DND-41 (cell line): ENCODE measurements at regions not wholly inside any gene's neighbourhood (a gene's known extent, or its start where the extent isn't known, plus 50 kb on each side); places are given as distances from the start of the nearest gene placed in this dataset.

Experiments used
- ATAC-seq: fragments of 200-7000 bp; cut with Tn5 transposase; 3 replicates; pipeline ENCODE4 v1.9.1; 2021; ENCODE audit warnings: low read depth; ENCODE audit not compliant: insufficient read depth
- DNase-seq: peaks from one replicate; pipeline ENCODE4 v3.0.0-alpha.2; 2020
- H2AFZ ChIP-seq: 2 replicates; pipeline ENCODE4 v1.6.0; 2012; ENCODE audit warnings: low read depth, low read length
- H3K27ac ChIP-seq: 2 replicates; pipeline ENCODE4 v1.5.1; 2012; ENCODE audit warnings: low read length, inconsistent platforms
- H3K27me3 ChIP-seq: fragments of 200-600 bp; sonication (generic); 2 replicates; pipeline ENCODE4 v1.6.0; 2012; ENCODE audit warnings: low read length, mild to moderate bottlenecking, inconsistent platforms; ENCODE audit not compliant: insufficient read depth, poor library complexity
- H3K36me3 ChIP-seq: 2 replicates; pipeline ENCODE4 v1.5.1; 2012; ENCODE audit warnings: low read length, inconsistent platforms; ENCODE audit not compliant: insufficient read depth
- H3K4me1 ChIP-seq: 2 replicates; pipeline ENCODE4 v1.5.1; 2012; ENCODE audit warnings: mild to moderate bottlenecking, low read length; ENCODE audit not compliant: insufficient read depth
- H3K4me2 ChIP-seq: 2 replicates; pipeline ENCODE4 v1.6.0; 2012; ENCODE audit warnings: mild to moderate bottlenecking, moderate library complexity, low read length, inconsistent platforms; ENCODE audit not compliant: insufficient read depth
- H3K4me3 ChIP-seq, 2 experiments: fragments of 200-600 bp in 1 of 2; shearing (Covaris generic) in 1 of 2; 2 replicates each; pipeline ENCODE4 v1.5.1; 2012 to 2016; ENCODE audit warnings: inconsistent platforms in 2 of 2, low read length in 2 of 2, mild to moderate bottlenecking in 2 of 2, low read depth in 1 of 2, moderate library complexity in 1 of 2
- H3K79me2 ChIP-seq: 2 replicates; pipeline ENCODE4 v1.6.0; 2012; ENCODE audit warnings: low read length, inconsistent platforms; ENCODE audit not compliant: insufficient read depth
- H3K9ac ChIP-seq: 2 replicates; pipeline ENCODE4 v1.6.0; 2012; ENCODE audit warnings: low read depth, mild to moderate bottlenecking, inconsistent platforms, low read length, moderate library complexity
- H3K9me3 ChIP-seq: 2 replicates; pipeline ENCODE4 v1.5.1; 2012; ENCODE audit warnings: low read length, moderate library complexity, mild to moderate bottlenecking, inconsistent platforms; ENCODE audit not compliant: insufficient read depth, severe bottlenecking
- H4K20me1 ChIP-seq: 2 replicates; pipeline ENCODE4 v1.6.0; 2012; ENCODE audit warnings: low read length; ENCODE audit not compliant: insufficient read depth
- EZH2 ChIP-seq: IDR thresholded peaks from 3 replicates; pipeline ENCODE4 v1.6.1; 2012; ENCODE audit warnings: borderline replicate concordance, low read depth, mild to moderate bottlenecking, moderate library complexity, low read length, inconsistent platforms; ENCODE audit not compliant: severe bottlenecking
- TF ChIP-seq, protein P1 (sequence below): IDR thresholded peaks from 2 replicates; pipeline ENCODE4 v1.5.1; 2012; ENCODE audit warnings: borderline replicate concordance, low read length, moderate library complexity, mild to moderate bottlenecking; ENCODE audit not compliant: poor library complexity, severe bottlenecking; ENCODE audit errors: extremely low read depth

GRCh38 chr2:142190805-142191204 is 60.0 kb upstream of the LRP1B start:
- no peak overlapping the region for H3K4me2 ChIP-seq

DNA sequence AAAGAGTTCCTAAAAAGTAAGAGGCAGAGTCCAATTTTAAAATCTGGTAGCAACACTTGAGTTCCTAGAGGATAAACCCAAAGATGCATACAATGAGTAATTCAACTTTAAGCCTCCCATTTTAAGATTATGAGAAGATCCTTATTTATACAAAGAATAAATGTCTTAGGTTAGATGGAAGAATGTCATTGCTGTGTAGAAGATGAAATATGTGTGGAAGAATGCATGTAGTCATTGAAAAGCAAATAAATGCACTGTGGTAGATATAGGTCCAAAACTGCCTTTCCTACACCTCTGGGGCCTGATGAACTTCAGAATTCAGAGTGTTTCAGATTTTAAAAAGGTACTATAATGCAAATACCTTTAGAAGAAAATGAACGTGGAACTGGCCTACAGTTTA is 58.7 kb upstream of the LRP1B start:
- DNase-seq (no peak), ATAC-seq (no peak)
- H3K27ac ChIP-seq: no peak overlapping the region

More at GRCh38 chr2:142190805-142191204, 60.0 kb upstream of the LRP1B start:
- Histone ChIP-seq H3K79me2 (no peaks in the 10 kb centered on the region), H3K36me3 (no peaks in the 10 kb centered on the region), H3K27ac (no peak overlapping the region), H3K4me3 (no peak overlapping the region), H3K27me3 (no peaks in the 10 kb centered on the region), H4K20me1 (no peaks in the 10 kb centered on the region), H3K9ac (no peak overlapping the region), H3K4me1 (peaks cover 6% of the 10 kb centered on the region), H2AFZ (no peak overlapping the region), H3K9me3 (no peaks in the 10 kb centered on the region)
- DNase-seq: no peak
- no peak for TF ChIP-seq EZH2
- TF ChIP-seq, protein P1, sequence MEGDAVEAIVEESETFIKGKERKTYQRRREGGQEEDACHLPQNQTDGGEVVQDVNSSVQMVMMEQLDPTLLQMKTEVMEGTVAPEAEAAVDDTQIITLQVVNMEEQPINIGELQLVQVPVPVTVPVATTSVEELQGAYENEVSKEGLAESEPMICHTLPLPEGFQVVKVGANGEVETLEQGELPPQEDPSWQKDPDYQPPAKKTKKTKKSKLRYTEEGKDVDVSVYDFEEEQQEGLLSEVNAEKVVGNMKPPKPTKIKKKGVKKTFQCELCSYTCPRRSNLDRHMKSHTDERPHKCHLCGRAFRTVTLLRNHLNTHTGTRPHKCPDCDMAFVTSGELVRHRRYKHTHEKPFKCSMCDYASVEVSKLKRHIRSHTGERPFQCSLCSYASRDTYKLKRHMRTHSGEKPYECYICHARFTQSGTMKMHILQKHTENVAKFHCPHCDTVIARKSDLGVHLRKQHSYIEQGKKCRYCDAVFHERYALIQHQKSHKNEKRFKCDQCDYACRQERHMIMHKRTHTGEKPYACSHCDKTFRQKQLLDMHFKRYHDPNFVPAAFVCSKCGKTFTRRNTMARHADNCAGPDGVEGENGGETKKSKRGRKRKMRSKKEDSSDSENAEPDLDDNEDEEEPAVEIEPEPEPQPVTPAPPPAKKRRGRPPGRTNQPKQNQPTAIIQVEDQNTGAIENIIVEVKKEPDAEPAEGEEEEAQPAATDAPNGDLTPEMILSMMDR: no peak
- no peak for ATAC-seq

GRCh38 chr2:142188562-142188961 is 57.7 kb upstream of the LRP1B start:
- H3K9ac ChIP-seq: no peak overlapping the region
- no peak for ATAC-seq
- H3K27ac ChIP-seq: no peak overlapping the region
- no peaks in the 10 kb centered on the region for H3K79me2 ChIP-seq
- H2AFZ ChIP-seq: no peak overlapping the region
- H3K27me3 ChIP-seq: no peaks in the 10 kb centered on the region
- H3K4me2 ChIP-seq: no peak overlapping the region
- no peak for TF ChIP-seq EZH2
- TF ChIP-seq, protein P1: no peak
- H3K36me3 ChIP-seq: no peaks in the 10 kb centered on the region
- no peak overlapping the region for H3K4me3 ChIP-seq
- no peaks in the 10 kb centered on the region for H3K9me3 ChIP-seq
- no peak for DNase-seq
- peaks cover 15% of the 10 kb centered on the region for H3K4me1 ChIP-seq
- H4K20me1 ChIP-seq: no peaks in the 10 kb centered on the region

More for the DNA sequence above, 58.7 kb upstream of the LRP1B start:
- Histone ChIP-seq H3K4me3 (no peak overlapping the region), H3K9ac (no peak overlapping the region), H2AFZ (no peak overlapping the region), H4K20me1 (no peaks in the 10 kb centered on the region), H3K36me3 (no peaks in the 10 kb centered on the region), H3K79me2 (no peaks in the 10 kb centered on the region), H3K4me1 (peaks cover 15% of the 10 kb centered on the region), H3K27me3 (no peaks in the 10 kb centered on the region), H3K9me3 (no peaks in the 10 kb centered on the region), H3K4me2 (no peak overlapping the region)
- TF ChIP-seq, protein P1: no peak
- no peak for TF ChIP-seq EZH2

DNA sequence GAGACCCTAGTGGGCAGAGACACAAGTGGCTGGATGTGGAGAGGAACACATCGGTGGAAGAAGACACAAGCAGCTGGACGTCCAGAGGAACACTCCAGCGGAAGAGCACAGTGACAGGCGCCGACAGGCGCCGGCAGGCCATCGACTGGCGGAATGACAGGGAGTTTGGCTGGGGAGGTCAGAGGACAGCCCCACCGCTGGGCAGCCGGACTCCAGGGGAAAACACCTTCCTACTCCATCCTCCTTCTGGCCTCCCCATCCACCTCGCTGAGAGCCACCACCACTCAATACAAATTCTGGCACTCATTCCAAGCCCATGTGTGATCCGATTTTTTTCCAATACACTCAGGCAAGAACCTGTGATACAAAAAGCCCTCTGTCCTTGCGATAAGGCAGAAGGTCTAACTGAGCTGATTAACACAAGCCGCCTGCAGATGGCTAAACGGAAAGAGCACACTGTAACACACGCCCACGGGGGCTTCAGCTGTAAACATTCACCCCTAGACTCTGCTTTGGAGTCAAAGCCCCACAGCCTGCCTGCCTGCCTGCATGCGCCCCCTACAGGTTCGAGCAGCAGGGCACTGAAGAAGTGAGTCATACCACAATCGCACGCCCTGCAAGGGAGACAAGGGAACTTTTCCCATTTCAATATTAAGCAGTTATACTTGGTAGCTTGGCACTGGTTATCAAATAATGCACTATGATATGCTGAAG is 50.2 kb upstream of the LRP1B start:
- H3K4me3 ChIP-seq: no peak overlapping the region

More for the DNA sequence above, 50.2 kb upstream of the LRP1B start:
- ATAC-seq (peak; percentile 34; the same call in 1 of the 3 replicates), DNase-seq (peak; percentile 32)
- H3K27ac ChIP-seq: no peak overlapping the region
- H3K4me1 ChIP-seq: peaks cover 12% of the 10 kb centered on the region
- no peak overlapping the region for H2AFZ ChIP-seq
- H3K27me3 ChIP-seq: no peaks in the 10 kb centered on the region
- H3K79me2 ChIP-seq: no peaks in the 10 kb centered on the region
- H3K4me2 ChIP-seq: no peak overlapping the region
- TF ChIP-seq, protein P1: peak; percentile 60
- no peak for TF ChIP-seq EZH2
- H4K20me1 ChIP-seq: no peaks in the 10 kb centered on the region
- H3K36me3 ChIP-seq: no peaks in the 10 kb centered on the region
- no peaks in the 10 kb centered on the region for H3K9me3 ChIP-seq
- no peak overlapping the region for H3K9ac ChIP-seq
